ENCODE measurements at regions not wholly inside any gene's neighbourhood (a gene's known extent, or its start where the extent isn't known, plus 50 kb on each side); places are given as distances from the start of the nearest gene placed in this dataset.

DNA sequence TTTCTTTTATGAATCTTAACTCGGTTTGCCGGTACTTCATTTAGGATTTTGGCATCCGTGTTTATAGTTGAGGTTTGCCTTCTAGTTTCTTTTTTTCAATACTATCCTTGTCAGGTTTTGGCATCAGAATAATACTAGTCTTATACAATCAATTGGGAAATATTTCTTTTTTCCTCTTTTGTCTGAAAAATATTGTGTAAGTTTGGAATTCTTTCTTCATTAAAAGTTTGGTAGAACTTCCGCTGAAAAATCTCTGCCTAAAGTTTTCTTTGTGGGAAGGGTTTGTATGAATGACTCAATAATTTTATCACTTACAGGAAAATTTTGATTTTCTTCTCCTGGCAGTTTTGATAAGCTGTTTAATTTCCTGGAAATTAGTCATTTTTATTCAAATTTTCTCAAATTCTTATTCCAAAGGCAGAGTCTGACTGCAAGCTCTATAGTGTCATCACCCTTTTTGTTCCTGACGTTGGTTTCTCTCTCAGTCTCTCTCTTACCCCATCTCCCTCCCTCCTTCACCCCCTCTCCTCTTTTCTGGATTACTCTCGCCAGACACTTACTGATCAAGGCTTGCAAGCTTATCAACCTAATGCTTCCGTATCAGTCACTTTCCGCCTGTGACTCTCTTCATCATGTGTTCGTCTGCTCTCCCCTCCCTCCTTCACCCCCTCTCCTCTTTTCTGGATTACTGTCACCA, 555.7 kb downstream of the TBC1D22A start:
- DNase-seq (ENCODE audit: low spot score), result no peak
- Histone ChIP-seq H3K36me3 (no peaks in the 10 kb centered on the region), H3K9me3 (peaks cover 4 to 28% of the 10 kb centered on the region in 2 donors), H3K4me3 (no peak overlapping the region), H3K27ac (no peak overlapping the region), H3K4me1 (no peaks in the 10 kb centered on the region), H3K27me3 (no peaks in the 10 kb centered on the region)
- TF ChIP-seq, protein P1, sequence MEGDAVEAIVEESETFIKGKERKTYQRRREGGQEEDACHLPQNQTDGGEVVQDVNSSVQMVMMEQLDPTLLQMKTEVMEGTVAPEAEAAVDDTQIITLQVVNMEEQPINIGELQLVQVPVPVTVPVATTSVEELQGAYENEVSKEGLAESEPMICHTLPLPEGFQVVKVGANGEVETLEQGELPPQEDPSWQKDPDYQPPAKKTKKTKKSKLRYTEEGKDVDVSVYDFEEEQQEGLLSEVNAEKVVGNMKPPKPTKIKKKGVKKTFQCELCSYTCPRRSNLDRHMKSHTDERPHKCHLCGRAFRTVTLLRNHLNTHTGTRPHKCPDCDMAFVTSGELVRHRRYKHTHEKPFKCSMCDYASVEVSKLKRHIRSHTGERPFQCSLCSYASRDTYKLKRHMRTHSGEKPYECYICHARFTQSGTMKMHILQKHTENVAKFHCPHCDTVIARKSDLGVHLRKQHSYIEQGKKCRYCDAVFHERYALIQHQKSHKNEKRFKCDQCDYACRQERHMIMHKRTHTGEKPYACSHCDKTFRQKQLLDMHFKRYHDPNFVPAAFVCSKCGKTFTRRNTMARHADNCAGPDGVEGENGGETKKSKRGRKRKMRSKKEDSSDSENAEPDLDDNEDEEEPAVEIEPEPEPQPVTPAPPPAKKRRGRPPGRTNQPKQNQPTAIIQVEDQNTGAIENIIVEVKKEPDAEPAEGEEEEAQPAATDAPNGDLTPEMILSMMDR (IDR thresholded peaks at IDR 0.05), result no peak

DNA sequence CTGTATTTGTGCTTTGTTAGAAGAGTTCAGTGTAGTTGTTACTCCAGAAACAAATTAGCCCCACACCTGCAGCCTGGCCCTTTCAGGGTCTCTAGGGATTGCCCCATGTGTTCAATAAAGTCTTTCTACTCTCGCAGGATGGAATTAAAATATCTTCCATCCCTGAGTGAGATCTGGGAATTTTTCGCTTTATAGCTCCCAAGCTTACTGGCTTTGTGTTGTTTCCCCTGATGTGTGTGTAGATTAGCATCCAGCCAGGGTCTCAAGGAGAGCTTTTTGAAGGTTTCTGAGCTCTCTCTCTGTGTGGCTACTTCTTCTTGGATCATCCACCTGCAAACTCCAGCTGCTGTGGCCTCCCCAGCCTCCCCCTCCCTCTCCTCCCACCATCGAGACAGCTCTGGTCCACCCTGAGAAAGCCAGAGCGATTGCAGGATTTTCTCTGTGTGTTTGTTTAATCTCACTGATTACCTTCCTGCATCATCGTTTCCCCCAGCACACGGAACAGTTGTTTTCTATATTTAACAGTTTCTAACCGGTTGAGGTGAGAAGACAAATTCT, 553.5 kb downstream of the TBC1D22A start:
- H3K27ac ChIP-seq, result no peak overlapping the region

DNA sequence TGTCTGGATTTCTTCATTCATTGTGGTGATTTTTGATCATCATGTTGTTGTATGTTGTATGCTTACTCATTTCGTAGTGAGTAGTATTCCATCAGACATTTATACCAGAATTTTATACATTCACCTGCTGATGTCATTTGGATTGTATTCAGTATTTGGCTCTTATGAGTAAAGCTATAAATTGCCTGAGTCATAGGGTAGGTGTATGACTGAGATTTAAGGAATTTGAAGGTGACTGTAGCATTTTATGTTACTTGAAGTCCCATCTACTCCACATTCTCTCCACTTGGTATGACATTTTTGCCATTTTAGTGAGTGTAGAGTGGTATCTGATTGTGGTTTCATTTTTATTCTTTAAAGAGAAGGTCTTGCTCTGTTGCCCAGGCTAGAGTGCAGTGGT, 548.2 kb downstream of the TBC1D22A start:
- TF ChIP-seq, protein P1 (IDR thresholded peaks at IDR 0.05), result no peak
- no peak for DNase-seq (ENCODE audit: low spot score)
- peaks cover 0 to 14% of the 10 kb centered on the region in 2 donors for H3K9me3 ChIP-seq
- no peak overlapping the region for H3K4me3 ChIP-seq
- H3K4me1 ChIP-seq, result no peaks in the 10 kb centered on the region
- no peaks in the 10 kb centered on the region for H3K27me3 ChIP-seq
- H3K27ac ChIP-seq, result no peak overlapping the region
- no peaks in the 10 kb centered on the region for H3K36me3 ChIP-seq

More for the DNA sequence above, 553.5 kb downstream of the TBC1D22A start:
- Histone ChIP-seq H3K4me1 (no peaks in the 10 kb centered on the region), H3K9me3 (peaks cover 0 to 24% of the 10 kb centered on the region in 2 donors), H3K36me3 (no peaks in the 10 kb centered on the region), H3K4me3 (no peak overlapping the region), H3K27me3 (no peaks in the 10 kb centered on the region)
- no peak for DNase-seq (ENCODE audit: low spot score)
- TF ChIP-seq, protein P1 (IDR thresholded peaks at IDR 0.05), result no peak

DNA sequence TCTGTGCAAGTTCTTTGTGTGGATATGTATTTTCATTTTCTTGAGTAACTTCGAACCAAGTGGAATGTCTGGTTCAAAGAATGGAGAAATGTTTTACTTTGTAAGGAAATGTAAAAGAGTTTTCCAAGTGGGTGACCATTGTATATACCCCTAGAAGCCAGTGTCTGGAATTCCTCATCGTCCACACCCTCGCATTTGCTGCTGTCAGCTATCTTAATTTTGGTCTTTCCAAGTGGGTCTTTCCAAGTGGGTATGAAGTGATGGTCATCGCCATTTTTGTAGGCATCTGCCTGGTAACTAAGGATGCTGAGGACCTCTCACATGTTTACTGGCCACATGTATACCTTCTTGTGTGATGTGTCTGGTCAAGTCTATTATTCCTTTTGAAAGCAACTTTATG, 547.5 kb downstream of the TBC1D22A start:
- Histone ChIP-seq H3K27me3 (no peaks in the 10 kb centered on the region), H3K36me3 (no peaks in the 10 kb centered on the region), H3K9me3 (peaks cover 0 to 14% of the 10 kb centered on the region in 2 donors), H3K4me1 (no peaks in the 10 kb centered on the region), H3K27ac (no peak overlapping the region), H3K4me3 (no peak overlapping the region)
- DNase-seq (ENCODE audit: low spot score), result no peak
- TF ChIP-seq, protein P1 (IDR thresholded peaks at IDR 0.05), result no peak

DNA sequence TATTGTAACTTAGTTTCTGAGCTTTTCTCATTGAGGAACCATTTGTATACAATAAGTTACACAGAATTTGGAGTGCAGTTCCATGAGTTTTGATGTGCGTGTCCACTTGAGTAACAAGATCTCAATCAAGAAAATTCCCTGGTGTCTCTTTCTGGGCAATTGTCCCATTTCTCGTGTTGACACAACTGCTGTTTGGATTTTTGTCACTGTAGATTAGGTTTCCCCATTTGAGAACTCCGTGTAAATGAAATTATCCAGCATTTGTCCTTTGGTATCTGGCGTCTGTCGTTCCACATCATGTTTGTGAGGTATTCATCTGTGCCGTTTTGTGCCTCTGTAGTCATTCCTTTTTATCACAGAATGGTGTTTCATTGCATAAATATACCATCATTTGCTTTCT, 547.0 kb downstream of the TBC1D22A start:
- H3K4me1 ChIP-seq, result no peaks in the 10 kb centered on the region
- no peaks in the 10 kb centered on the region for H3K36me3 ChIP-seq
- no peak overlapping the region for H3K4me3 ChIP-seq
- TF ChIP-seq, protein P1 (IDR thresholded peaks at IDR 0.05), result no peak
- no peaks in the 10 kb centered on the region for H3K27me3 ChIP-seq
- peaks cover 0 to 14% of the 10 kb centered on the region in 2 donors for H3K9me3 ChIP-seq
- no peak overlapping the region for H3K27ac ChIP-seq
- DNase-seq (ENCODE audit: low spot score), result no peak

All from right atrium auricular region (tissue), 2 donors.